GM19438 (cell line): ENCODE measurements at regions not wholly inside any gene's neighbourhood (a gene's known extent, or its start where the extent isn't known, plus 50 kb on each side); places are given as distances from the start of the nearest gene placed in this dataset.
"Not testable (repeated sequence)": the region's sequence is repeated elsewhere in the genome, so short reads cannot be mapped to it uniquely, and the experiment has no call there.

Source experiments
- ATAC-seq: cut with Tn5 transposase; IDR thresholded peaks from one replicate; pipeline ENCODE4 v1.9.1; 2021; ENCODE audit warnings: low read depth; ENCODE audit not compliant: unreplicated experiment

- no peak for ATAC-seq
Observed at GRCh38 chr1:224791362-224791941, 138.0 kb upstream of the DNAH14 start.

- no peak for ATAC-seq
Observed at GRCh38 chr1:224795591-224795990, 133.9 kb upstream of the DNAH14 start.

- ATAC-seq: no peak
Observed at GRCh38 chr1:224799083-224799482, 130.4 kb upstream of the DNAH14 start.

GRCh38 chr1:224800486-224801119 is 128.9 kb upstream of the DNAH14 start:
- ATAC-seq: no peak

GRCh38 chr1:224801844-224802490 is 127.5 kb upstream of the DNAH14 start:
- no peak for ATAC-seq

- ATAC-seq: no peak
Observed at GRCh38 chr1:224802617-224803016, 126.9 kb upstream of the DNAH14 start.

- ATAC-seq: no peak
Observed at GRCh38 chr1:224804220-224804619, 125.3 kb upstream of the DNAH14 start.

- ATAC-seq: no peak
Observed at GRCh38 chr1:224805889-224806288, 123.6 kb upstream of the DNAH14 start.

GRCh38 chr1:224809137-224809536 is 120.3 kb upstream of the DNAH14 start:
- ATAC-seq: no peak

- no peak for ATAC-seq
Observed at GRCh38 chr1:224809613-224810012, 119.9 kb upstream of the DNAH14 start.

GRCh38 chr1:224811564-224811963 is 117.9 kb upstream of the DNAH14 start:
- ATAC-seq: no peak

- ATAC-seq: no peak
Observed at GRCh38 chr1:224815647-224816046, 113.8 kb upstream of the DNAH14 start.

- no peak for ATAC-seq
Observed at GRCh38 chr1:224816062-224816461, 113.4 kb upstream of the DNAH14 start.

GRCh38 chr1:224817382-224817781 is 112.1 kb upstream of the DNAH14 start:
- no peak for ATAC-seq

- no peak for ATAC-seq
Observed at GRCh38 chr1:224819861-224820260, 109.6 kb upstream of the DNAH14 start.

- no peak for ATAC-seq
Observed at GRCh38 chr1:224820341-224820740, 109.1 kb upstream of the DNAH14 start.

- ATAC-seq: not testable (repeated sequence)
Observed at GRCh38 chr1:224821751-224822150, 107.7 kb upstream of the DNAH14 start.

GRCh38 chr1:224825525-224826000 is 103.9 kb upstream of the DNAH14 start:
- ATAC-seq: no peak

GRCh38 chr1:224828691-224829090 is 100.8 kb upstream of the DNAH14 start:
- no peak for ATAC-seq

GRCh38 chr1:224831501-224831900 is 98.0 kb upstream of the DNAH14 start:
- ATAC-seq: no peak

- not testable (repeated sequence) for ATAC-seq
Observed at GRCh38 chr1:224839648-224840300, 89.7 kb upstream of the DNAH14 start.
